ENCODE measurements at regions not wholly inside any gene's neighbourhood (a gene's known extent, or its start where the extent isn't known, plus 50 kb on each side); places are given as distances from the start of the nearest gene placed in this dataset.

GRCh38 chr18:43392168-43392567 lies 114.9 kb upstream of the SYT4 start:
- no peaks in the 10 kb centered on the region for H4K20me1 ChIP-seq (ENCODE audit: insufficient read depth)
- no peaks in the 10 kb centered on the region for H3K4me1 ChIP-seq (ENCODE audit: control insufficient read depth in 1 of 2, insufficient read depth in 2 of 2, low read length in 2 of 2)
- H3K27me3 ChIP-seq (ENCODE audit: insufficient read depth, low read length): no peaks in the 10 kb centered on the region
- BruUV-seq (replicated peaks): no TSS peak
- CTCF ChIA-PET: no interaction called here
- POLR2A ChIA-PET: no interaction called here
- no peaks in the 10 kb centered on the region for H3K9me2 ChIP-seq (ENCODE audit: insufficient read depth)
- no peaks in the 10 kb centered on the region for H3K79me2 ChIP-seq (ENCODE audit: insufficient read depth, low read length)
- H3K36me3 ChIP-seq (ENCODE audit: control insufficient read depth in 1 of 2, insufficient read depth in 2 of 2, low read length in 2 of 2): no peaks in the 10 kb centered on the region
- no peak overlapping the region for H3K4me3 ChIP-seq (replicated peaks in 1 of 2; ENCODE audit: low read depth in 1 of 2, low read length in 2 of 2)
- intact Hi-C loops (cut with micrococcal nuclease): no loop called here
- H3K4me2 ChIP-seq (ENCODE audit: low read length): no peak overlapping the region
- no peak for TF ChIP-seq RAD21 (IDR thresholded peaks at IDR 0.05; ENCODE audit: low read depth)
- TF ChIP-seq ZNF274 (IDR thresholded peaks at IDR 0.05; ENCODE audit: low read depth, low read length): no peak
- no peak for TF ChIP-seq FOSL1 (IDR thresholded peaks at IDR 0.05; ENCODE audit: low read depth)
- TF ChIP-seq POLR2A (IDR thresholded peaks at IDR 0.05; ENCODE audit: borderline replicate concordance, extremely low read depth, insufficient read depth, insufficient read length): no peak
- no peak for TF ChIP-seq ZBTB33 (IDR thresholded peaks at IDR 0.05; ENCODE audit: extremely low read depth, insufficient replicate concordance, low read length)
- no peak for TF ChIP-seq YY1 (IDR thresholded peaks at IDR 0.05; ENCODE audit: extremely low read depth, insufficient replicate concordance, low read depth, low read length)
- TF ChIP-seq EGR1 (IDR thresholded peaks at IDR 0.05; ENCODE audit: low read depth): no peak
- TF ChIP-seq ATF3 (IDR thresholded peaks at IDR 0.05): no peak
- no peak for TF ChIP-seq CEBPB (IDR thresholded peaks at IDR 0.05; ENCODE audit: low read depth)
- TF ChIP-seq REST (IDR thresholded peaks at IDR 0.05; ENCODE audit: low read depth): no peak
- no peak for TF ChIP-seq ZFX (IDR thresholded peaks at IDR 0.05)
- no peak for TF ChIP-seq JUND (IDR thresholded peaks at IDR 0.05)
- TF ChIP-seq EZH2phosphoT487 (IDR thresholded peaks at IDR 0.05; ENCODE audit: borderline replicate concordance): no peak
- TF ChIP-seq SRF (IDR thresholded peaks at IDR 0.05; ENCODE audit: low read depth): no peak
- TF ChIP-seq MAX (IDR thresholded peaks at IDR 0.05): no peak
- no peak for TF ChIP-seq POLR2AphosphoS5 (IDR thresholded peaks at IDR 0.05; ENCODE audit: low read depth, low read length)
- no peak for TF ChIP-seq TCF7L2 (IDR thresholded peaks at IDR 0.05; ENCODE audit: borderline replicate concordance, extremely low read depth, insufficient read depth, insufficient read length)
- no peak overlapping the region for H3K9ac ChIP-seq (ENCODE audit: low read length)
- no peak for ATAC-seq
- H3K27ac ChIP-seq (ENCODE audit: low read depth, low read length): no peak overlapping the region
- RAD21 ChIA-PET (ENCODE audit: low non-redundant PET in 1 of 2, low total read pairs in 2 of 2, uncharacterized antibody in 2 of 2, unreplicated experiment in 2 of 2): no interaction called here
- H3K9me3 ChIP-seq (ENCODE audit: control insufficient read depth in 1 of 2, insufficient read depth in 1 of 2, low read depth in 1 of 2, low read length in 2 of 2): peaks cover 4 to 21% of the 10 kb centered on the region in 2 experiments; a peak in 3 of 4 replicates
- no peak overlapping the region for H2AFZ ChIP-seq (ENCODE audit: low read depth, low read length, poor library complexity, severe bottlenecking)
- DNase-seq (ENCODE audit: low read depth, low spot score): no peak

Data from HCT116 (cell line).